ENCODE measurements at regions not wholly inside any gene's neighbourhood (a gene's known extent, or its start where the extent isn't known, plus 50 kb on each side); places are given as distances from the start of the nearest gene placed in this dataset.
"Not testable (repeated sequence)": the region's sequence is repeated elsewhere in the genome, so short reads cannot be mapped to it uniquely, and the experiment has no call there.

GRCh38 chr4:33107814-33108213 lies 2387.6 kb downstream of the PCDH7 start:
- no peak for DNase-seq (ENCODE audit: low read depth in 4 of 6, low spot score in 6 of 6)
- Histone ChIP-seq H3K27ac (ENCODE audit: low read depth, low read length) (no peak overlapping the region), H3K4me3 (ENCODE audit: low read depth, low read length) (no peak overlapping the region), H3K9me3 (ENCODE audit: control insufficient read depth, insufficient read depth, low read length) (no peaks in the 10 kb centered on the region), H3K36me3 (ENCODE audit: control insufficient read depth, insufficient read depth, low read length) (no peaks in the 10 kb centered on the region), H3K4me1 (ENCODE audit: control insufficient read depth, insufficient read depth, low read length) (no peaks in the 10 kb centered on the region), H3K27me3 (ENCODE audit: control insufficient read depth, insufficient read depth, low read length) (no peaks in the 10 kb centered on the region)
- WGBS (ENCODE audit: insufficient coverage): no CpG with 5 or more reads among the region's 2 CpGs

GRCh38 chr4:33111117-33111516 lies 2390.9 kb downstream of the PCDH7 start:
- DNase-seq (ENCODE audit: low read depth in 4 of 6, low spot score in 6 of 6): no peak
- WGBS (ENCODE audit: insufficient coverage): 90% methylated on average over 1 of the region's 1 CpG

DNA sequence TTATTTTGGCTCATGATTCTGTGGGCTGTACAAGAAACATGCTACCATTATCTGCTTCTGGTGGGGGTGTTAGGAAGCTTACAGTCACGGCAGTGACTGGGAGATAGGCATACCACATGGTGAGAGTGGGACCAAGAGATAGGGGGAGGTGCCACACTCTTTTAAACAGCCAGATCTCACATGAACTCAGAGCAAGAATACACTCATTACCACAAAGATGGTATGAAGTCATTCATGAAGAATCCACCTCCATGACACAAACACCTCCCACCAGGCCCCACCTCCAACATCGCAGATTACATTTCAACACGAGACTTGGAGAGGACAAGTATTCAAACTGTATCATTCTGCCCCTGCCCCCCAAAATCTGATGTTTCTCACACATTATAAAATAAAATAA lies 2396.7 kb downstream of the PCDH7 start:
- Histone ChIP-seq H3K4me1 (ENCODE audit: control insufficient read depth, insufficient read depth, low read length) (no peaks in the 10 kb centered on the region), H3K36me3 (ENCODE audit: control insufficient read depth, insufficient read depth, low read length) (no peaks in the 10 kb centered on the region), H3K27me3 (ENCODE audit: control insufficient read depth, insufficient read depth, low read length) (no peaks in the 10 kb centered on the region), H3K27ac (ENCODE audit: low read depth, low read length) (no peak overlapping the region), H3K9me3 (ENCODE audit: control insufficient read depth, insufficient read depth, low read length) (no peaks in the 10 kb centered on the region), H3K4me3 (ENCODE audit: low read depth, low read length) (no peak overlapping the region)
- no peak for DNase-seq (ENCODE audit: low read depth in 4 of 6, low spot score in 6 of 6)
- 100% methylated on average over 1 of the region's 3 CpGs for WGBS (ENCODE audit: insufficient coverage)

More at GRCh38 chr4:33111117-33111516, 2390.9 kb downstream of the PCDH7 start:
- no peaks in the 10 kb centered on the region for H3K36me3 ChIP-seq (ENCODE audit: control insufficient read depth, insufficient read depth, low read length)
- no peaks in the 10 kb centered on the region for H3K27me3 ChIP-seq (ENCODE audit: control insufficient read depth, insufficient read depth, low read length)
- H3K27ac ChIP-seq (ENCODE audit: low read depth, low read length): no peak overlapping the region
- H3K4me3 ChIP-seq (ENCODE audit: low read depth, low read length): no peak overlapping the region
- no peaks in the 10 kb centered on the region for H3K4me1 ChIP-seq (ENCODE audit: control insufficient read depth, insufficient read depth, low read length)
- H3K9me3 ChIP-seq (ENCODE audit: control insufficient read depth, insufficient read depth, low read length): no peaks in the 10 kb centered on the region

- Histone ChIP-seq H3K27ac (ENCODE audit: low read depth, low read length) (no peak overlapping the region), H3K36me3 (ENCODE audit: control insufficient read depth, insufficient read depth, low read length) (no peaks in the 10 kb centered on the region), H3K9me3 (ENCODE audit: control insufficient read depth, insufficient read depth, low read length) (no peaks in the 10 kb centered on the region), H3K27me3 (ENCODE audit: control insufficient read depth, insufficient read depth, low read length) (no peaks in the 10 kb centered on the region), H3K4me1 (ENCODE audit: control insufficient read depth, insufficient read depth, low read length) (no peaks in the 10 kb centered on the region), H3K4me3 (ENCODE audit: low read depth, low read length) (no peak overlapping the region)
- no CpG with 5 or more reads among the region's 1 CpG for WGBS (ENCODE audit: insufficient coverage)
- no peak for DNase-seq (ENCODE audit: low read depth in 4 of 6, low spot score in 6 of 6)
Measured at GRCh38 chr4:33126002-33126401, 2405.8 kb downstream of the PCDH7 start.

GRCh38 chr4:33130662-33131061 lies 2410.5 kb downstream of the PCDH7 start:
- not testable (repeated sequence) for DNase-seq (ENCODE audit: low read depth in 4 of 6, low spot score in 6 of 6); H3K27ac ChIP-seq (ENCODE audit: low read depth, low read length); H3K9me3 ChIP-seq (ENCODE audit: control insufficient read depth, insufficient read depth, low read length); H3K4me1 ChIP-seq (ENCODE audit: control insufficient read depth, insufficient read depth, low read length); H3K4me3 ChIP-seq (ENCODE audit: low read depth, low read length); H3K36me3 ChIP-seq (ENCODE audit: control insufficient read depth, insufficient read depth, low read length); H3K27me3 ChIP-seq (ENCODE audit: control insufficient read depth, insufficient read depth, low read length)
- no CpG with 5 or more reads among the region's 1 CpG for WGBS (ENCODE audit: insufficient coverage)

- Histone ChIP-seq H3K27ac (ENCODE audit: low read depth, low read length) (no peak overlapping the region), H3K36me3 (ENCODE audit: control insufficient read depth, insufficient read depth, low read length) (no peaks in the 10 kb centered on the region), H3K9me3 (ENCODE audit: control insufficient read depth, insufficient read depth, low read length) (no peaks in the 10 kb centered on the region), H3K4me3 (ENCODE audit: low read depth, low read length) (no peak overlapping the region), H3K4me1 (ENCODE audit: control insufficient read depth, insufficient read depth, low read length) (no peaks in the 10 kb centered on the region), H3K27me3 (ENCODE audit: control insufficient read depth, insufficient read depth, low read length) (no peaks in the 10 kb centered on the region)
- WGBS (ENCODE audit: insufficient coverage): 50% methylated on average over 1 of the region's 2 CpGs
- DNase-seq (ENCODE audit: low read depth in 4 of 6, low spot score in 6 of 6): no peak
Measured at GRCh38 chr4:33133723-33134122, 2413.6 kb downstream of the PCDH7 start.

DNA sequence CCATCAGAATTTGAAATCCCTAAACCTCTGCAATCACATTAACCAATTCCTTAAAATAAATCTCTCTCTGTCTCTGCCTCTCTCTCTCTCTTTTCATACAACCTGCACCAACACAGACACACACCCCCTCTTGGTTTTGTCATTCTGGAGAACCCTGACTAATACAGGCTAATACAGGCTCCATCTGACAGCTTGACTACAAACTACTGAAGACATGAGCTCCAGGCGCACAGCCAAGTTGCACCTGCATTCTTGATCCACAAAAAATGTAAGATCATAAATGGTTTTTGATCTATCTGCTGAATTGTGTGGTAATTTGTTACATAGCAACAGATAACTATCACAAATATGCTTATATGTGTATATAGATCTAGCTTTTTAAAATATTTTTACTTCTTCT lies 2414.2 kb downstream of the PCDH7 start:
- Histone ChIP-seq H3K36me3 (ENCODE audit: control insufficient read depth, insufficient read depth, low read length) (no peaks in the 10 kb centered on the region), H3K9me3 (ENCODE audit: control insufficient read depth, insufficient read depth, low read length) (no peaks in the 10 kb centered on the region), H3K4me1 (ENCODE audit: control insufficient read depth, insufficient read depth, low read length) (no peaks in the 10 kb centered on the region), H3K27me3 (ENCODE audit: control insufficient read depth, insufficient read depth, low read length) (no peaks in the 10 kb centered on the region), H3K4me3 (ENCODE audit: low read depth, low read length) (no peak overlapping the region), H3K27ac (ENCODE audit: low read depth, low read length) (no peak overlapping the region)
- no CpG with 5 or more reads among the region's 1 CpG for WGBS (ENCODE audit: insufficient coverage)
- peak in 1 of 6 donors; percentile 19 for DNase-seq (ENCODE audit: low read depth in 4 of 6, low spot score in 6 of 6)

DNA sequence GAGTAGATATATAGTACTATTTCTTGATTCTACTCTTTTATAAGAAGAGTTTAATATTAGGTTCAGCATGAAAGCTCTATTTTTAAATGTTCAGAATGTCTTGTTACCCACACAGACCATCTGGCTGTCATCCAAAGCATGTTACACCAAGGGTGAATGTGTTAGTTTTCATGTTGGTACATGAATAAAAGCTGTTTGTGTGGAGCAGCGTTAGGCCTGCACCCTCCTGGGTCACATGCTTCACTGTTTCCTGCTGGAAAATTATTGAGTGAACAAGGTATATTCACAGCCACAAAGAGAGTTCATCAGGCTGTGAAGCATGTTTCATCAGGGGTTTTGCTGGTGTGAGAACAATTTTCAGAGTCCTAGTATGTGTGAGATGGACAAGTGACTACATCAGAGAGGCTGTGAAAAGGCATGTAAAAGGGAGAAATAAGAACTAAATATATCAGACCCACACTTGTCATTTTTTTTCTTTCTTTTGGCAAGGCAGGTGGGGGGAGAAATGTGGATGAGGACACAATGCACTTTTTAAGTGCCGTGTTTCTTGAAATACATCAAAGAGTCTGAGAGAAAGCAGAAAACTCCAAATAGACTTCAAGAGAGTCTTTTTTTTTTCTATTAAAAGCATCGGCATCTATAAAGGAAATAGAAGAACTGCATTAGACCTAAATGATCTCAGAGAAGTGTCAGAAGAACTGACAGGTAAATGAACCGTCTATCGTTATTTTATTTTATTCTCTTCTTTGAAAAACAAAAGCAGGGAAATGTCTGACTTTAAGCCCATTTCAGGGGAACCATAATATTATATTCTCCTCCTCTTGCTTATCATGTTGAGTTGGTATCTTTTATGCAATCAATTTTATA lies 2429.7 kb downstream of the PCDH7 start:
- Histone ChIP-seq H3K4me3 (ENCODE audit: low read depth, low read length) (no peak overlapping the region), H3K27me3 (ENCODE audit: control insufficient read depth, insufficient read depth, low read length) (no peaks in the 10 kb centered on the region), H3K27ac (ENCODE audit: low read depth, low read length) (no peak overlapping the region), H3K9me3 (ENCODE audit: control insufficient read depth, insufficient read depth, low read length) (no peaks in the 10 kb centered on the region), H3K36me3 (ENCODE audit: control insufficient read depth, insufficient read depth, low read length) (no peaks in the 10 kb centered on the region), H3K4me1 (ENCODE audit: control insufficient read depth, insufficient read depth, low read length) (no peaks in the 10 kb centered on the region)
- peak in 1 of 6 donors; percentile 2 for DNase-seq (ENCODE audit: low read depth in 4 of 6, low spot score in 6 of 6)
- WGBS (ENCODE audit: insufficient coverage): 0% methylated on average over 1 of the region's 5 CpGs

GRCh38 chr4:33150525-33150910 lies 2430.3 kb downstream of the PCDH7 start:
- H3K27me3 ChIP-seq (ENCODE audit: control insufficient read depth, insufficient read depth, low read length): no peaks in the 10 kb centered on the region
- no peak overlapping the region for H3K4me3 ChIP-seq (ENCODE audit: low read depth, low read length)
- no peak for DNase-seq (ENCODE audit: low read depth in 4 of 6, low spot score in 6 of 6)
- H3K36me3 ChIP-seq (ENCODE audit: control insufficient read depth, insufficient read depth, low read length): no peaks in the 10 kb centered on the region
- no CpG with 5 or more reads among the region's 3 CpGs for whole genome bisulfite sequencing (ENCODE audit: insufficient coverage)
- no peak overlapping the region for H3K27ac ChIP-seq (ENCODE audit: low read depth, low read length)
- H3K4me1 ChIP-seq (ENCODE audit: control insufficient read depth, insufficient read depth, low read length): no peaks in the 10 kb centered on the region
- H3K9me3 ChIP-seq (ENCODE audit: control insufficient read depth, insufficient read depth, low read length): no peaks in the 10 kb centered on the region

- no peaks in the 10 kb centered on the region for H3K27me3 ChIP-seq (ENCODE audit: control insufficient read depth, insufficient read depth, low read length)
- no peak overlapping the region for H3K4me3 ChIP-seq (ENCODE audit: low read depth, low read length)
- H3K27ac ChIP-seq (ENCODE audit: low read depth, low read length): no peak overlapping the region
- DNase-seq (ENCODE audit: low read depth in 4 of 6, low spot score in 6 of 6): no peak
- H3K4me1 ChIP-seq (ENCODE audit: control insufficient read depth, insufficient read depth, low read length): no peaks in the 10 kb centered on the region
- WGBS (ENCODE audit: insufficient coverage): no CpG with 5 or more reads among the region's 2 CpGs
- no peaks in the 10 kb centered on the region for H3K9me3 ChIP-seq (ENCODE audit: control insufficient read depth, insufficient read depth, low read length)
- H3K36me3 ChIP-seq (ENCODE audit: control insufficient read depth, insufficient read depth, low read length): no peaks in the 10 kb centered on the region
Measured at GRCh38 chr4:33160126-33160525, 2440.0 kb downstream of the PCDH7 start.
